Omental fat pad (tissue), 3 donors: ENCODE measurements at regions not wholly inside any gene's neighbourhood (a gene's known extent, or its start where the extent isn't known, plus 50 kb on each side); places are given as distances from the start of the nearest gene placed in this dataset.

Experiments
- ATAC-seq: fragments of 150-250 bp; one replicate; pipeline ENCODE4 v1.9.1; 2016; ENCODE audit warnings: mild to moderate bottlenecking, moderate library complexity; ENCODE audit not compliant: low FRiP score
- DNase-seq: peaks from one replicate; pipeline ENCODE4 v3.0.0-alpha.2; 2019; ENCODE audit warnings: low spot score
- CTCF ChIP-seq, 3 donors: fragments of 450-650 bp; IDR thresholded peaks; one replicate each; pipeline ENCODE4 v1.5.1; 2016 to 2017; ENCODE audit warnings: antibody characterized with exemption in 3 of 3, mild to moderate bottlenecking in 3 of 3, moderate library complexity in 2 of 3

- ATAC-seq: no peak
- TF ChIP-seq CTCF (IDR thresholded peaks at IDR 0.05): no peak
- no peak for DNase-seq
These were observed 911.7 kb upstream of the NDST4 start for GRCh38 chr4:116024954-116025708.

- DNase-seq (no peak), ATAC-seq (no peak)
- TF ChIP-seq CTCF (IDR thresholded peaks at IDR 0.05): no peak
These were observed 909.6 kb upstream of the NDST4 start for GRCh38 chr4:116023049-116023448.

- ATAC-seq: no peak
- TF ChIP-seq CTCF (IDR thresholded peaks at IDR 0.05): no peak
- DNase-seq: no peak
These were observed 906.8 kb upstream of the NDST4 start for GRCh38 chr4:116020141-116020722.

- ATAC-seq (no peak), DNase-seq (no peak)
- no peak for TF ChIP-seq CTCF (IDR thresholded peaks at IDR 0.05)
These were observed 905.4 kb upstream of the NDST4 start for GRCh38 chr4:116018831-116019230.

- ATAC-seq: no peak
- TF ChIP-seq CTCF (IDR thresholded peaks at IDR 0.05): no peak
- no peak for DNase-seq
These were observed 902.8 kb upstream of the NDST4 start for GRCh38 chr4:116016201-116016600.

- ATAC-seq: no peak
- no peak for TF ChIP-seq CTCF (IDR thresholded peaks at IDR 0.05)
- DNase-seq: no peak
These were observed 902.1 kb upstream of the NDST4 start for GRCh38 chr4:116015549-116015948.

GRCh38 chr4:116015062-116015461, 901.6 kb upstream of the NDST4 start:
- ATAC-seq (no peak), DNase-seq (no peak)
- no peak for TF ChIP-seq CTCF (IDR thresholded peaks at IDR 0.05)
